HG02973 (cell line): ENCODE measurements at regions not wholly inside any gene's neighbourhood (a gene's known extent, or its start where the extent isn't known, plus 50 kb on each side); places are given as distances from the start of the nearest gene placed in this dataset.
A peak's percentile ranks its signal among the peaks of the same experiment; 100 is the strongest.

Experiments used
- ATAC-seq: cut with Tn5 transposase; IDR thresholded peaks from one replicate; pipeline ENCODE4 v1.9.1; 2021; ENCODE audit warnings: moderate library complexity; ENCODE audit not compliant: unreplicated experiment

- no peak for ATAC-seq
Measured at GRCh38 chr13:79267560-79267959, 138.5 kb downstream of the RBM26 start.

GRCh38 chr13:79258489-79258888 lies 147.6 kb downstream of the RBM26 start:
- peak; percentile 75 for ATAC-seq

GRCh38 chr13:79246578-79246949 lies 159.5 kb downstream of the RBM26 start:
- no peak for ATAC-seq

GRCh38 chr13:79245937-79246577 lies 160.0 kb downstream of the RBM26 start:
- ATAC-seq = no peak

GRCh38 chr13:79241697-79242096 lies 164.4 kb downstream of the RBM26 start:
- no peak for ATAC-seq

GRCh38 chr13:79237981-79238380 lies 168.1 kb downstream of the RBM26 start:
- no peak for ATAC-seq

- no peak for ATAC-seq
Measured at GRCh38 chr13:79231887-79232286, 174.2 kb downstream of the RBM26 start.

GRCh38 chr13:79229761-79230160 lies 176.3 kb downstream of the RBM26 start:
- no peak for ATAC-seq

- ATAC-seq = no peak
Measured at GRCh38 chr13:79228972-79229371, 177.1 kb downstream of the RBM26 start.

GRCh38 chr13:79227418-79227817 lies 178.6 kb downstream of the RBM26 start:
- ATAC-seq = peak; percentile 91

- peak; percentile 17 for ATAC-seq
Measured at GRCh38 chr13:79226938-79227337, 179.1 kb downstream of the RBM26 start.

GRCh38 chr13:79226250-79226649 lies 179.8 kb downstream of the RBM26 start:
- ATAC-seq = no peak

- no peak for ATAC-seq
Measured at GRCh38 chr13:79225487-79226232, 180.4 kb downstream of the RBM26 start.

- ATAC-seq = no peak
Measured at GRCh38 chr13:79222427-79223205, 183.4 kb downstream of the RBM26 start.

GRCh38 chr13:79212064-79212619 lies 193.9 kb downstream of the RBM26 start:
- no peak for ATAC-seq

- ATAC-seq = no peak
Measured at GRCh38 chr13:79211377-79211776, 194.7 kb downstream of the RBM26 start.

- ATAC-seq = no peak
Measured at GRCh38 chr13:79197933-79198332, 208.1 kb downstream of the RBM26 start.

GRCh38 chr13:79196843-79197242 lies 209.2 kb downstream of the RBM26 start:
- ATAC-seq = no peak

- no peak for ATAC-seq
Measured at GRCh38 chr13:79196366-79196765, 209.7 kb downstream of the RBM26 start.

- ATAC-seq = peak; percentile 28
Measured at GRCh38 chr13:79194727-79195126, 211.3 kb downstream of the RBM26 start.

GRCh38 chr13:79194272-79194671 lies 211.8 kb downstream of the RBM26 start:
- ATAC-seq = peak; percentile 96

GRCh38 chr13:79191501-79191900 lies 214.6 kb downstream of the RBM26 start:
- no peak for ATAC-seq
